ENCODE measurements at regions not wholly inside any gene's neighbourhood (a gene's known extent, or its start where the extent isn't known, plus 50 kb on each side); places are given as distances from the start of the nearest gene placed in this dataset.

DNA sequence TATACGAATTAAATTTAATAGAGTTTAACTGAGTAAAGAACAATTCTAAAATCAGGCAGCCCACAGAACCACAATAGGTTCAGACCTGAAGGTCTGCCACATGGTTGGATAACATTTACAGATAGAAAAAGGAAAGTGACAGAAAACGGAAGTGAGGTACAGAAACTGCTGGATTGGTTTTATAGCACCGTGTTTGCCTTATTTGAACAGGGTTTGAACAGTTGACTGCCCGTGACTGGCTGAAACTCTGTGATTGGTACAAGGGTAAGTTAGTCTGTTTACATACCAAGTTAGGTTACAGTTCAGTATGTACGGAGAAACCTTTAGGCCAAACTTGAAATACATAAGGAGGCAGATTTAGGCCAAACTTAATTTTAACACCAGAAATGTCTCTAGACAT lies 64.1 kb upstream of the ATXN3L start:
- Histone ChIP-seq H3K9ac (ENCODE audit: control insufficient read depth, insufficient read depth, low read length) (no peak overlapping the region), H3K27me3 (replicated peaks in 1 of 2; ENCODE audit: control insufficient read depth in 2 of 2, insufficient read depth in 2 of 2, low read length in 1 of 2) (no peaks in the 10 kb centered on the region), H3K27ac (ENCODE audit: control insufficient read depth, insufficient read depth) (no peak overlapping the region), H3K79me2 (ENCODE audit: control insufficient read depth, insufficient read depth, low read length) (no peaks in the 10 kb centered on the region), H3K36me3 (ENCODE audit: control insufficient read depth in 2 of 2, insufficient read depth in 2 of 2, low read length in 1 of 2) (no peaks in the 10 kb centered on the region), H3K4me1 (ENCODE audit: control insufficient read depth, insufficient read depth, low read length) (no peaks in the 10 kb centered on the region), H3K4me3 (no peak overlapping the region), H3K9me3 (replicated peaks; ENCODE audit: control insufficient read depth, insufficient read depth, low read length) (no peaks in the 10 kb centered on the region; the same call in 2 of the 3 replicates), H4K20me1 (ENCODE audit: control insufficient read depth, insufficient read depth) (no peaks in the 10 kb centered on the region), H2AFZ (ENCODE audit: control insufficient read depth, low read depth, low read length) (0 out of 2 replicates have a peak overlapping the region, but pooled peaks have one; percentile 6), H3K4me2 (ENCODE audit: control insufficient read depth, insufficient read depth) (no peak overlapping the region)
- ChIA-PET SMC1A (ENCODE audit: uncharacterized antibody, unreplicated experiment) (interaction anchor here (1.2 kb wide), 1 partner anchor 130 kb away, joined by 3 read pairs; no protein-coding TSS in a partner anchor), CTCF (no interaction called here), POLR2A (no interaction called here), RAD21 (ENCODE audit: unreplicated experiment) (no interaction called here)
- DNase-seq (ENCODE audit: low read depth, low spot score) (peak; percentile 28), FAIRE-seq (peak; percentile 18), ATAC-seq (peak; percentile 85)
- WGBS (ENCODE audit: insufficient coverage, insufficient replicate concordance, low lambda C conversion rate, missing lambda C conversion rate): 0% methylated on average over 5 of the region's 5 CpGs
- no TSS peak for BruUV-seq (replicated peaks)
- in situ Hi-C loops (cut with MboI) (no loop called here), intact Hi-C loops (cut with micrococcal nuclease; ENCODE audit: unreplicated experiment) (loop anchor here (5.0 kb wide), 1 partner anchor 127 kb away; no protein-coding TSS in a partner anchor)
- TF ChIP-seq MYC (IDR thresholded peaks at IDR 0.05; ENCODE audit: insufficient read depth, insufficient read length, insufficient replicate concordance, low read length, severe bottlenecking) (no peak), KLF5 (IDR thresholded peaks at IDR 0.05; ENCODE audit: partially characterized antibody) (no peak), CREB1 (IDR thresholded peaks at IDR 0.05; ENCODE audit: low read depth) (0 out of 2 replicates have a peak, but pooled peaks have one; percentile 35), SPI1 (IDR thresholded peaks at IDR 0.05; ENCODE audit: borderline replicate concordance, insufficient read depth, low read depth, low read length) (peak; percentile 70; the same call in 1 of the 2 replicates), YY1 (IDR thresholded peaks at IDR 0.05; ENCODE audit: low read depth, low read length) (no peak), SUZ12 (IDR thresholded peaks at IDR 0.05; ENCODE audit: unreplicated experiment) (no peak), CEBPB (IDR thresholded peaks at IDR 0.05; ENCODE audit: borderline replicate concordance in 1 of 2, low read depth in 2 of 2, low read length in 2 of 2) (no peak), BHLHE40 (IDR thresholded peaks at IDR 0.05; ENCODE audit: borderline replicate concordance in 1 of 2, low read depth in 2 of 2, low read length in 1 of 2) (peak in 1 of 2 experiments; percentile 60; a peak in 1 of 4 replicates), GABPA (IDR thresholded peaks at IDR 0.05; ENCODE audit: low read depth) (peak; percentile 42; the same call in 1 of the 2 replicates), CHD2 (IDR thresholded peaks at IDR 0.05; ENCODE audit: borderline replicate concordance, low read depth, low read length) (no peak), ZSCAN29 (IDR thresholded peaks at IDR 0.05) (no peak)
- TF ChIP-seq, protein P1, sequence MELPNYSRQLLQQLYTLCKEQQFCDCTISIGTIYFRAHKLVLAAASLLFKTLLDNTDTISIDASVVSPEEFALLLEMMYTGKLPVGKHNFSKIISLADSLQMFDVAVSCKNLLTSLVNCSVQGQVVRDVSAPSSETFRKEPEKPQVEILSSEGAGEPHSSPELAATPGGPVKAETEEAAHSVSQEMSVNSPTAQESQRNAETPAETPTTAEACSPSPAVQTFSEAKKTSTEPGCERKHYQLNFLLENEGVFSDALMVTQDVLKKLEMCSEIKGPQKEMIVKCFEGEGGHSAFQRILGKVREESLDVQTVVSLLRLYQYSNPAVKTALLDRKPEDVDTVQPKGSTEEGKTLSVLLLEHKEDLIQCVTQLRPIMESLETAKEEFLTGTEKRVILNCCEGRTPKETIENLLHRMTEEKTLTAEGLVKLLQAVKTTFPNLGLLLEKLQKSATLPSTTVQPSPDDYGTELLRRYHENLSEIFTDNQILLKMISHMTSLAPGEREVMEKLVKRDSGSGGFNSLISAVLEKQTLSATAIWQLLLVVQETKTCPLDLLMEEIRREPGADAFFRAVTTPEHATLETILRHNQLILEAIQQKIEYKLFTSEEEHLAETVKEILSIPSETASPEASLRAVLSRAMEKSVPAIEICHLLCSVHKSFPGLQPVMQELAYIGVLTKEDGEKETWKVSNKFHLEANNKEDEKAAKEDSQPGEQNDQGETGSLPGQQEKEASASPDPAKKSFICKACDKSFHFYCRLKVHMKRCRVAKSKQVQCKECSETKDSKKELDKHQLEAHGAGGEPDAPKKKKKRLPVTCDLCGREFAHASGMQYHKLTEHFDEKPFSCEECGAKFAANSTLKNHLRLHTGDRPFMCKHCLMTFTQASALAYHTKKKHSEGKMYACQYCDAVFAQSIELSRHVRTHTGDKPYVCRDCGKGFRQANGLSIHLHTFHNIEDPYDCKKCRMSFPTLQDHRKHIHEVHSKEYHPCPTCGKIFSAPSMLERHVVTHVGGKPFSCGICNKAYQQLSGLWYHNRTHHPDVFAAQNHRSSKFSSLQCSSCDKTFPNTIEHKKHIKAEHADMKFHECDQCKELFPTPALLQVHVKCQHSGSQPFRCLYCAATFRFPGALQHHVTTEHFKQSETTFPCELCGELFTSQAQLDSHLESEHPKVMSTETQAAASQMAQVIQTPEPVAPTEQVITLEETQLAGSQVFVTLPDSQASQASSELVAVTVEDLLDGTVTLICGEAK (IDR thresholded peaks at IDR 0.05; ENCODE audit: borderline replicate concordance): peak; percentile 27; the same call in 1 of the 2 replicates
- TF ChIP-seq, protein P2, sequence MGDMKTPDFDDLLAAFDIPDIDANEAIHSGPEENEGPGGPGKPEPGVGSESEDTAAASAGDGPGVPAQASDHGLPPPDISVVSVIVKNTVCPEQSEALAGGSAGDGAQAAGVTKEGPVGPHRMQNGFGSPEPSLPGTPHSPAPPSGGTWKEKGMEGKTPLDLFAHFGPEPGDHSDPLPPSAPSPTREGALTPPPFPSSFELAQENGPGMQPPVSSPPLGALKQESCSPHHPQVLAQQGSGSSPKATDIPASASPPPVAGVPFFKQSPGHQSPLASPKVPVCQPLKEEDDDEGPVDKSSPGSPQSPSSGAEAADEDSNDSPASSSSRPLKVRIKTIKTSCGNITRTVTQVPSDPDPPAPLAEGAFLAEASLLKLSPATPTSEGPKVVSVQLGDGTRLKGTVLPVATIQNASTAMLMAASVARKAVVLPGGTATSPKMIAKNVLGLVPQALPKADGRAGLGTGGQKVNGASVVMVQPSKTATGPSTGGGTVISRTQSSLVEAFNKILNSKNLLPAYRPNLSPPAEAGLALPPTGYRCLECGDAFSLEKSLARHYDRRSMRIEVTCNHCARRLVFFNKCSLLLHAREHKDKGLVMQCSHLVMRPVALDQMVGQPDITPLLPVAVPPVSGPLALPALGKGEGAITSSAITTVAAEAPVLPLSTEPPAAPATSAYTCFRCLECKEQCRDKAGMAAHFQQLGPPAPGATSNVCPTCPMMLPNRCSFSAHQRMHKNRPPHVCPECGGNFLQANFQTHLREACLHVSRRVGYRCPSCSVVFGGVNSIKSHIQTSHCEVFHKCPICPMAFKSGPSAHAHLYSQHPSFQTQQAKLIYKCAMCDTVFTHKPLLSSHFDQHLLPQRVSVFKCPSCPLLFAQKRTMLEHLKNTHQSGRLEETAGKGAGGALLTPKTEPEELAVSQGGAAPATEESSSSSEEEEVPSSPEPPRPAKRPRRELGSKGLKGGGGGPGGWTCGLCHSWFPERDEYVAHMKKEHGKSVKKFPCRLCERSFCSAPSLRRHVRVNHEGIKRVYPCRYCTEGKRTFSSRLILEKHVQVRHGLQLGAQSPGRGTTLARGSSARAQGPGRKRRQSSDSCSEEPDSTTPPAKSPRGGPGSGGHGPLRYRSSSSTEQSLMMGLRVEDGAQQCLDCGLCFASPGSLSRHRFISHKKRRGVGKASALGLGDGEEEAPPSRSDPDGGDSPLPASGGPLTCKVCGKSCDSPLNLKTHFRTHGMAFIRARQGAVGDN (IDR thresholded peaks at IDR 0.05): peak; percentile 51; the same call in 1 of the 2 replicates
- TF ChIP-seq, protein P3, sequence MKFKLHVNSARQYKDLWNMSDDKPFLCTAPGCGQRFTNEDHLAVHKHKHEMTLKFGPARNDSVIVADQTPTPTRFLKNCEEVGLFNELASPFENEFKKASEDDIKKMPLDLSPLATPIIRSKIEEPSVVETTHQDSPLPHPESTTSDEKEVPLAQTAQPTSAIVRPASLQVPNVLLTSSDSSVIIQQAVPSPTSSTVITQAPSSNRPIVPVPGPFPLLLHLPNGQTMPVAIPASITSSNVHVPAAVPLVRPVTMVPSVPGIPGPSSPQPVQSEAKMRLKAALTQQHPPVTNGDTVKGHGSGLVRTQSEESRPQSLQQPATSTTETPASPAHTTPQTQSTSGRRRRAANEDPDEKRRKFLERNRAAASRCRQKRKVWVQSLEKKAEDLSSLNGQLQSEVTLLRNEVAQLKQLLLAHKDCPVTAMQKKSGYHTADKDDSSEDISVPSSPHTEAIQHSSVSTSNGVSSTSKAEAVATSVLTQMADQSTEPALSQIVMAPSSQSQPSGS (IDR thresholded peaks at IDR 0.05; ENCODE audit: low read length): no peak
